ENCODE measurements at regions not wholly inside any gene's neighbourhood (a gene's known extent, or its start where the extent isn't known, plus 50 kb on each side); places are given as distances from the start of the nearest gene placed in this dataset.
"Not testable (repeated sequence)": the region's sequence is repeated elsewhere in the genome, so short reads cannot be mapped to it uniquely, and the experiment has no call there.

DNA sequence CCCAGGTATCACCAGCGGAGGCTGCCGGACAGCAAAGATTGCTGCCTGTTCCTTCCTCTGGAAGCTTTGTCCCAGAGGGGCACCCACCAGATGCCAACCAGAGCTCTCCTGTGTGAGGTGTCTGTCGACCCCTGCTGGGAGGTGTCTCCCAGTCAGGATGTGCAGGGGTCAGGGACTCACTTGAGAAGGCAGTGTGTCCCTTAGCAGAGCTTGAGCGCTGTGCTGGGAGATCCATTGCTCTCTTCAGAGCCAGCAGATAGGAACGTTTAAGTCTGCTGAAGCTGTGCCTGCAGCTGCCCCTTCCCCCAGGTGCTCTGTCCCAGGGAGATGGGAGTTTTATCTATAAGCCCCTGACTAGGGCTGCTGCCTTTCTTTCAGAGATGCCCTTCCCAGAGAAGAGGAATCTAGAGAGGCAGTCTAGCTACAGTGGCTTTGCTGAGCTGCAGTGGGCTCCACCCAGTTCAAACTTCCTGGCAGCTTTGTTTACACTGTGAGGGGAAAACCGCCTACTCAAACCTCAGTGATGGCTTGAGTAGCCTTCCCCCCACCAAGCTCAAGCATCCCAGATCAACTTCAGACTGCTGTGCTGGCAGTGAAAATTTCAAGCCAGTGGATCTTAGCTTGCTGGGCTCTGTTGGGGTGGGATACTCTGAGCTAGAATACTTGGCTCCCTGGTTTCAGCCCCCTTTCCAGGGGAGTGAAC is 253.7 kb downstream of the SPATA31A6 start:
- not testable (repeated sequence) for DNase-seq

DNA sequence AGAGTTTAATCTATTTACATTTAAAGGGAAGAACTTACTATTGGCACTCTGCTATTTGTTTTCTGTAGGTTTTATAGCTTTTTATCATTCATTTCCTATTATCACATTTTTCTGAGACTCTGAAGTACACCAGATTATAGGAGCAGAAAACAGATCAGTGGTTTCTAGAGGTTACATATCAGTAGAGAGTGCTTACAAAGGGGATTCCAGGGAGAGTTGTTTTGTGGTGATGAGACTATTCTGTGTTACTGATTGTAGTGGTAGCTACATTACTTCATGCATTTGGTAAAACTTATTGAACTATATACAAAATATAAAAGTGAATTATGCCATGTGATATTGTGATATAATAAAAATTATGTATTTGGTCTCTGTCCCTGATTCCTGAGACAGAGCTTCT is 259.2 kb downstream of the SPATA31A6 start:
- DNase-seq: not testable (repeated sequence)

DNA sequence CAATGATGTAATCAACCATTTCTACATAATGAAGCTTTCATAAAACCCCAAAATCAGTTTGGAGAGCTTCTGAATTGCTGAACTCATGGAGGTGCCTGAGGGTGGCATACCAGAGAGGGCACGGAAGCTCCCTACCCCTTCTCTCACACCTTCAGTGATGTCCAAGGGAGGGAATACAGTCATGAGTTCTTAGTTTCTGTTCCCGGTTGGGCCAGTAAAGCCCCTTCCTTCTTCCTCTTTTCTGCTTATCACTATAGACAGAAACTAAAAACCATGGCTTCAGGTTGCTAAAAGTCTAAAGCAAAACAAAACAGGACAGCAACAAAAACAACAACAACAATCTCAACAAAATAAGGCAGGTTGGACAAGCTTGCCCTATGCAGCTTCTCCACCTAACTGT is 260.0 kb downstream of the SPATA31A6 start:
- not testable (repeated sequence) for DNase-seq

DNA sequence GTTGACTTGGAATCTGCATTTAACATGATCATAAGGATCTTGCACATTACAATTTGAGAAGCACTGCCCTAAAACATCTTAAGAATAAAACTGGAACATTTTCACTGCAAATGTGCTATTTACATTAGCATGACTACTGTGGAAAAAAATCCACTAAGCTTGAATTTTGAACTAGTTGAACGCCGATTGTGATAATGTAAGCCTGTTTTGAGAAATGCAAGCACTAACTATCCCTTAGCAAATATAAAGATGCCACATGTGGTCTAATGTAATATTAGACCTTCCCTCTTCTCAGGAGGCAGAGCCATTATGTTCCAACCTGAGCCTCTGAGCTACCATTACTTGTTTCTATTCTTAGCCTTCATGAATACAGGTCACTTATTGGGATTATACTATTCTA is 278.0 kb downstream of the SPATA31A6 start:
- DNase-seq: not testable (repeated sequence)

DNA sequence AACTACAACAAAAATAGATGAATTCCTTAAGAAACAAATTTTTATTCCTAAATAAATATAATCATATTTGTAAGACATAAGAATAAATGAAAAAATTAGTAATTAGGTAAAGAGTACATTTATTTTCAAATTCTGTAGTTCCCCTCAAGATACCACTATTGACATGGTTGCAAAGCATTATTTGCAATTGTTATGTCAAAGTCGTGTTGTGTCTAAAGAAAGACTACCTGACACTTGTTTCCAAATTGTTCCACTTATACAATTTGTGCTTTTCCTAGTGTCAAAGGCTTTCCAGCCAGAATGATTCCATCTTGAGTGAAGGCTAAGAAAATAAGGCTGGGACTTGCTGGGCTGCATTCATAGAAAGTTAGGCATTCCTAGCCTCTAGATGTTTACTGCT is 278.4 kb downstream of the SPATA31A6 start:
- not testable (repeated sequence) for DNase-seq

DNA sequence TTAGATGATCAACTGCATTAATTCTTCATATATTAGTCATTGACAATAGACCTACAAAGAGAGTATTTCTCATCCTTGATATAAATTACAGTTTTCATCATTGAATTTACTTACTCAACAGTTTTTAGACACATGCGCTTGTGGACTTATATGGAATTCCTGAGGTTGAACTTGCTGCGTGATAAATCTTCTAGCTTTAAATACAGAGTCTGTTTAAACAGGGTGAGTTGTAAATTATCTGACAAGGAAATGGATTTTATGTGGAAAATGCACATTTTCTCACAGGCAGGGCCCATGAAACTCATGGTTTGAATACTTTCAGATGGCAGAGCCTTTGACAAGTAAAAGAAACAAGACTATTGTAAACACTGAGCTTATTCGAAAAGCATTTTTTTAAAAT is 280.5 kb downstream of the SPATA31A6 start:
- DNase-seq: not testable (repeated sequence)

DNA sequence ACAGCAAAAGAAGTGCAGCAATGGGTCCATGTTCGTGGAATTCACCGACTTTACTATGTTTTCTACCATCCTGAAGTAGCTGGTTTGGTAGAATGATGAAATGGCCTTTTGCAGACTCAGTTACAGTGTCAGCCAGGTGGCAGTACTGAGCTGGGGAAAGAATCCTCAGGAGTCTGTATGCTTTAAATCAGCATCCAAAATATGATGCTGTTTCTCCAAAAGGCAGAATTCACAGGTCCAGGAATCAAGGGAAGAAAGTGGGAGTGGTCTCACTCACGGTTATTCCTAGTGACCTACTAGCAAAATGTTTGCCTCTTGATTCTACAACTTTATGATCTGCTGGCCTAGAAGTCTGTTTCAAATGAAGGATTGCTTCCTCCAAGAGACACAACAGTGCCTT is 287.1 kb downstream of the SPATA31A6 start:
- not testable (repeated sequence) for DNase-seq

DNA sequence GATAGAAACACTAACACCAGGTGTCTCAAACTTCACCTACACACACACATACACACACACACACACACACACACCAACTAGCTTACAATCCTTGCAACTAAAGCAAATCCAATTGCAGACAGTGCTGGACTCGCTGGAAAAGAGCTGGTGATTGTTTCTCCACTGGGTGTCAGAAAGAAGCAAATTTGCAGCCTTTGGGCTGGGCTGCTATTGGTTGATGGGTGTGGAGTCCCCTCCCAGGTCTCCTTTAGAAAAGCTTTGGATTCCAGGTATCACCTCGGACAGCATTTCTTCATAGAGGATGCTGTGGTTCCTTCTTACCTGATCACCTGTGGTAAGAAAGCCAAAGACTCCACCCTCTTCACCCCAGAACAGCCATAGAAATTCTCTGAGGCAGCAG is 307.5 kb downstream of the SPATA31A6 start:
- not testable (repeated sequence) for DNase-seq

DNA sequence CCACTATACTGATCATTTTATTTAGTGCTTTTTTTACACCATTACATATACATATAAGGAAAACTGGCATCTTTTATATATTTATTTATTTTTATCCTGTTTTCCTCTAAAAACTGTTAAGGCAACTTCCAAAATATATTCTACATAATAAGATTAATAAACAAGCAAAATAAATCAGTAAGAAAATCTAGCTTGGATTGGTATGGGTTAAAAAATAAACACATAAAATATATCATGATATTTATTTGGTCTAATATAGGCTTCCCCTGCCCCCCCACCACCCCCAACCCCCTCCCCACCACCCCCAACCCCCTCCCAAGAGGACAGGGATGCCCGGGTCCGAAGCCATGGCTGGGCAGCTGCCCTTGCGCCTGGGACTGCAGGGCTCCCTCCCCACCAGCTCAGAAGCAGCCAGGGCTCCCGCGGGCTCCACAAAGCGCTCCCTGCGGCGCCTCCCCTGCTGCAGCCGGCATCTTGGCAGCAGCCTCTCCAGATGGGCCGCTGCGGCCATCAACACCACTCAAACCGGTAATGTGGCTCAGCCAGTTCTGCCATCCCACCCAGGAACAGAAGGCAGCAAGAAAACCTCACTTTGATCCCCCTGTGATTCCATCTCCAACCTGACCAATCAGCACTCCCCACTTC is 319.3 kb downstream of the SPATA31A6 start:
- not testable (repeated sequence) for DNase-seq

DNA sequence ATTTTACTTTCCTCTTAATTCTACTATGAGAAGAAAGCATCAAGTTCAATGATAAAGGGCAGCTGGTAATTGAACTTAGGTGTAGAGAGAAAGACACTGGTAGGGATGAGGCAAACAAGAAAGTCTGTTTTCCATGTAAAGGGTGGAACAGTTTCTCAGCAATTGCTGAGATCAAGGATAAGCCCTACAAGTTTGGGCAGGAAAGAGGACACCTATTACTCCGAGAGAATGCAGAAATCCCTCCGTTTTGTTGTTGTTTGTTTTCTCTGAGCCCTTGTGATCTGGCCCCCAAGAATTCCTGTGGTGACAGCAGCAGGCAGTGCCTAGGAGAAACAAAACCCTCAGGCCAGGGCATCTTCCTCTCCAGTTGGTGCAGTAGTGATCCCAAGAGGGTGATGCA is 324.7 kb downstream of the SPATA31A6 start:
- DNase-seq: not testable (repeated sequence)

DNA sequence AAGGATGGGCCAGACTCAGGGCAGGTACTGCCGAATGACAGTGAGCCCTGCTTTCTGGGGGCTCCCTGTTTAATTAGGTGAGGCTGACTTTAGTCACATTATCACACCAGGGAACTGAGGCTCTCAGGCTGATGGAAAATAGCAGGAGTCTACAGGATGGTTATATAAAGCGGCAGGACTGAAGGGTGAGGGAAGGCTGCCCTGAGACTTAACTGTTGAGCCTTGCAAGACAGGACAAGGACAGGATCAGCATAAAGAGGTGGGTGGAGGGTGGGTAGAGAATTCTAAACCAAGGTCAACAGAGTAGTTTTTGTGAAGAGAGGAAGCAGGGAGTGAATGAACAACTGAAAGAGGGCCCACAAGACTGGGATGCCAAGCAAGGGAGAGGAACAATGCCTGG is 330.1 kb downstream of the SPATA31A6 start:
- DNase-seq: not testable (repeated sequence)

DNA sequence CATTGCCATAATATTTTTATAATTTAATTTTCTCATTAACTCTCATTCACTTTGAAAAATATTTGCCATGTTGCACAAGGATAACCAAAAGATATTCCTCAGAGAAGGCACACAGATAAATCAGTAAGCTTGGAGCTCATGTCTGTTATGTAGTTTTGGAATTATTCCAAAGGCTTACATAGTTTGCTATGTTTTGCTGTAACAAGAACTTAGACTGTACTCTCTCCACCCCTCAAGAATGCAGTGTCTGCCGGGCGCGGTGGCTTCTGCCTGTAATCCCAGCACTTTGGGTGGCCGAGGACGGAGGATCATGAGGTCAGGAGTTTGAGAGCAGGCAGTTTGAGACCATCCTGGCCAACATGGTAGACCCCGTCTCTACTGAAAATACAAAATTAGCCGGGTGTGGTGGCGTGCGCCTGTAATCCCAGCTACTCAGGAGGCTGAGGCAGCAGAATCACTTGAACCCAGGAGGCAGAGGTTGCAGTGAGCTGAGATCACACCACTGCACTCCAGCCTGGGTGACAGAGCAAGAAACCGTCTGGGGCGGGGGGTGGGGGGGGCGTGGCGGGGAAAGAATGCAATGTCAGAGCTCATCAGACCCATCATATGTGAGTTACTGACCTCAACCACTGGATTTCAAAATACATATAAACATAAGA is 351.0 kb downstream of the SPATA31A6 start:
- DNase-seq: peak; percentile 11

DNA sequence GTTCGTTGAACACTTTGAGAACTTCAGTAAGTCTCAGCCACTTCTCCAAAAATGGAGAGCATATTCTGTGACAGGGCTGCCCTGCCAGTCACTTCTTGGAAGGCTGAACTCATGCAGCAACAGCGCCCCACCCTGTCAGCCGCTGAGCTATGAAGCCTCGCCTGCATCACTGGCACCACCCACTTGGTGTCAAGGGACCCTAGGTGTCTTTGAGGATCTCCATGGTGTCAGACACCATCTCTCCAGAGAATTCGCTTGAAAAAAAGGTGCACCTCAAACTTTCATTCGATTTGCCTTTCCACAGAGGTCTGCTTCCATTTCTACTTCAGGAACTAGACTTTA is 351.5 kb downstream of the SPATA31A6 start:
- peak; percentile 19 for DNase-seq

DNA sequence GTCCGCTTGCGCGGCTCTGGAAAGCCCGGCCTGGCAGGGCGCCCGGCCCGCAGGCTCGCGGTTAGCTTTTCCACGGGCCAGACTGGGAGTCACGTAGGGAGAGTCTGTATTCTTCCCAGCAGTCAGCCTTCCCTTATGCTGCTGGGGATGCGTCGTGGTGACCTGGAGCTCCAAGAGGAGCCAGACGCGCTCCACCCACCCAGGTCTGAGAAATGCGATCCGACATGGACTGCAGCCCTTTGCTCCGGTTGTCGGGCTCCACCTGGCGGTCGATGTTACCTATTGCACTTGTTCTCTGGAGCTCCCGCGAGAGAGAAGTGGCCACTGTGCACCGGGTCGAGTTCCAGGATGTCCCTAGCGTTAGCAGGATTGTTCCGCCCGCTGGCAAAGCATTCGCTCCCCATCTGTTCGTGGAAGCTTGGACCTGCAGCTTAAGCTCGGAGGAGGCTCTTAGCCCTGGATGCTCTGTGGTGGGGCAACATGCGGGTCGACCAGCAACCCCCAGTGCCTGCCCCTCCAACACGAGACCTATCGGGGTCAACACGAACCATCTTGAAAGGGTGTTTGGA is 367.4 kb downstream of the SPATA31A6 start:
- DNase-seq: not testable (repeated sequence)

DNA sequence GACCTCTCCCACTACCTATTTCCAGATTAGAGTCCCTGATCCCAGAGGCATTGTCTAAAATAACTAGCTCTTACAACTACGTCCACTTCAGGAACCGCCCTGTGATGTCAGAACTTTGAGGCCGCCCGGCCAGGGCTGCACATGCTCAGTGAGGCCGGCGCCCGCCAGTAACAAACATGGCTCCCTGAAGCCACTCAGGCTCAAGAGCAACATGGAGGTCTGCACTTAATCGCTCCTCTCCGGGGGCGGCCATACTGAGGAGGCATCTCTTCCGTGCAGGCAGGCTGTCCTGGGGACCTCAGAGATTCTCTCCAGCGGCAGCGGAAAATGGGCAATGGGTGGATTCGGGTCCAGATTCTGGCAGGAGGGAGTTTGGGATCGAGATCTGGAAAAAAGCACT is 385.1 kb downstream of the SPATA31A6 start:
- DNase-seq: not testable (repeated sequence)

DNA sequence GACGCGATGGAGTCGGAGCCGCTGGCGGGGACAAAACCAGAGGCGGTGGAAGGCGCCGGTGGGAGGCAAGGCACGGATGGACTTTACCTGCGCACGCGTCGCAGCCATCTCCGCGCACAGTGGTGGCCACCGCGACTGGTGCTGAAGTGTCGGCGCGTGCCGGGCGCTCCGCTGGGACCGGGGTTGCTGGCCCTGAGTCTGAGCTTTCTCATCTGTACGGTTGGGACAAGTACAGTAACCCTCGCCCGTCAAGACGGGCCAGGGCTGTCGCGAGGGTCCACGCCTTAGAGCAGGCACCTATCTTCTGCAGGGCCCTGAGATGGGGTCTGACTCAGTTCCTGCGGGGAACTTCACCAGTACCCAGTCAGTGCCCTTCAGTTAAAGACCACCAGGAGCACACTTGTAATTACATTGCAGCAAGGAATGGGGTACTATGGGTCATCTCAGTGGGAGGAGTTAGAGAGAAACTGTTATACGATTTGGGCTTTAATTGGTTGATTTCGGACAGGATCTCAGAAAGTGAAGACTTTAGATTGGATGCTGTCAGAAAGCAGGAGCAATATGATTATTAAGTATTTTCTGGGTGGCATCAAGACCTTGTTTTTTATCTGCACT is 385.6 kb downstream of the SPATA31A6 start:
- not testable (repeated sequence) for DNase-seq

DNA sequence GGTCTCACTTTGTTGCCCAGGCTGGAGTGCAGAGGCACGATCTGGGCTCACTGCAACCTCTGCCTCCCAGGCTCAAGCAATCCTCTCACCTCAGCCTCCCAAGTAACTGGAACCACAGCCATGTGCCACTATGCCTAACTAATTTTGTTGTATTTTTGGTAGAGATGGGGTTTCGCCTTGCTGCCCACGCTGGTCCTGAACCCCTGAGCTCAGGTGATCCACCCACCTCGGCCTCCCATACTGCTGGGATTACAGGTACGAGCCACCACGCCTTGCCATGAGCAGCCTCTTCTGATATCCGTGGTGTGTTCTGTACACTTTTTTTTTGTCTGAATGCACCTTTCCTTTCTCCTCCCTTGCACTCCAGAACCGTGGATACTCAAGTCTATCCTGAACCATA is 394.4 kb downstream of the SPATA31A6 start:
- DNase-seq: peak; percentile 1

All from right hindlimb (tissue), 1 donor.